Neural cell (in vitro differentiated cells): ENCODE measurements at regions not wholly inside any gene's neighbourhood (a gene's known extent, or its start where the extent isn't known, plus 50 kb on each side); places are given as distances from the start of the nearest gene placed in this dataset.

Source experiments
- H2AFZ ChIP-seq: fragments of 200-600, 300-800 bp; sonication (generic), shearing (Covaris generic); 2 replicates; pipeline ENCODE4 v1.6.0; 2014; ENCODE audit warnings: low read depth, mild to moderate bottlenecking, antibody characterized with exemption, low read length, moderate library complexity
- H3F3A ChIP-seq: fragments of 200-600 bp; shearing (Covaris generic); 2 replicates; pipeline ENCODE4 v1.6.1; 2016; ENCODE audit warnings: mild to moderate bottlenecking, moderate library complexity, mixed read lengths, antibody characterized with exemption, low read length; ENCODE audit not compliant: insufficient read depth, poor library complexity, severe bottlenecking
- H3K27ac ChIP-seq: fragments of 200-600, 300-800 bp; sonication (generic), shearing (Covaris generic); 2 replicates; pipeline ENCODE4 v1.5.1; 2014; ENCODE audit warnings: mild to moderate bottlenecking, low read length, moderate library complexity
- H3K27me3 ChIP-seq: fragments of 300-800, 200-600 bp; sonication (generic), shearing (Covaris generic); 2 replicates; pipeline ENCODE4 v1.6.0; 2014; ENCODE audit warnings: mild to moderate bottlenecking, low read depth, low read length, moderate library complexity; ENCODE audit not compliant: insufficient read depth
- H3K36me3 ChIP-seq: fragments of 300-800, 200-600 bp; sonication (generic), shearing (Covaris generic); 2 replicates; pipeline ENCODE4 v1.5.1; 2014; ENCODE audit warnings: mild to moderate bottlenecking, antibody characterized with exemption, low read length, moderate library complexity; ENCODE audit not compliant: insufficient read depth
- H3K4me2 ChIP-seq: fragments of 300-800, 200-600 bp; sonication (generic), shearing (Covaris generic); 2 replicates; pipeline ENCODE4 v1.6.0; 2014; ENCODE audit warnings: mild to moderate bottlenecking, low read length
- H3K4me3 ChIP-seq: fragments of 300-800, 200-600 bp; sonication (generic), shearing (Covaris generic); 2 replicates; pipeline ENCODE4 v1.5.1; 2014; ENCODE audit warnings: mild to moderate bottlenecking, low read length, moderate library complexity
- H3K79me2 ChIP-seq: fragments of 200-600 bp; shearing (Covaris generic); replicated peaks from 2 replicates; pipeline ENCODE4 v1.6.0; 2014; ENCODE audit warnings: mild to moderate bottlenecking, low read length, moderate library complexity; ENCODE audit not compliant: insufficient read depth
- H3K9ac ChIP-seq: fragments of 300-800, 200-600 bp; sonication (generic), shearing (Covaris generic); 2 replicates; pipeline ENCODE4 v1.6.1; 2016; ENCODE audit warnings: mild to moderate bottlenecking, low read length, mixed read lengths
- H3K9me2 ChIP-seq: fragments of 200-600 bp; shearing (Covaris generic); 2 replicates; pipeline ENCODE4 v1.6.1; 2016; ENCODE audit warnings: mild to moderate bottlenecking, low read length, mixed read lengths; ENCODE audit not compliant: insufficient read depth
- H3K9me3 ChIP-seq: fragments of 200-600, 300-800 bp; sonication (generic), shearing (Covaris generic); 2 replicates; pipeline ENCODE4 v1.6.1; 2016; ENCODE audit warnings: mild to moderate bottlenecking, mixed run types, low read length, moderate library complexity, mixed read lengths
- H4K20me1 ChIP-seq: fragments of 200-600 bp; shearing (Covaris generic); 2 replicates; pipeline ENCODE4 v1.6.1; 2016; ENCODE audit warnings: mild to moderate bottlenecking, mixed run types; ENCODE audit not compliant: insufficient read depth
- EP300 ChIP-seq: fragments of 450-650 bp; conservative IDR thresholded peaks from 2 replicates; pipeline ENCODE4 v1.6.1; 2014; ENCODE audit warnings: antibody characterized with exemption, mild to moderate bottlenecking, moderate library complexity; ENCODE audit not compliant: poor library complexity, severe bottlenecking
- EZH2 ChIP-seq: fragments of 200-600, 300-800 bp; shearing (Covaris generic), sonication (generic); IDR thresholded peaks from 2 replicates; pipeline ENCODE4 v1.6.1; 2014; ENCODE audit warnings: antibody characterized with exemption, low read length, borderline replicate concordance, mild to moderate bottlenecking; ENCODE audit not compliant: insufficient read depth, poor library complexity, severe bottlenecking
- MXI1 ChIP-seq: fragments of 450-650 bp; conservative IDR thresholded peaks from 2 replicates; pipeline ENCODE4 v1.6.1; 2014; ENCODE audit warnings: antibody characterized with exemption, mild to moderate bottlenecking; ENCODE audit not compliant: poor library complexity, severe bottlenecking
- POLR2AphosphoS5 ChIP-seq: IDR thresholded peaks from 2 replicates; pipeline ENCODE4 v1.6.1; 2012
- RAD21 ChIP-seq: fragments of 450-650 bp; conservative IDR thresholded peaks from 2 replicates; pipeline ENCODE4 v1.6.1; 2014; ENCODE audit warnings: antibody characterized with exemption, mild to moderate bottlenecking, moderate library complexity
- SMC3 ChIP-seq: fragments of 450-650 bp; conservative IDR thresholded peaks from 2 replicates; pipeline ENCODE4 v1.6.1; 2014; ENCODE audit warnings: antibody characterized with exemption, mild to moderate bottlenecking, moderate library complexity; ENCODE audit not compliant: poor library complexity
- TAF1 ChIP-seq: IDR thresholded peaks from 2 replicates; pipeline ENCODE4 v1.6.1; 2012; ENCODE audit warnings: low read depth
- TF ChIP-seq, protein P1 (sequence below): IDR thresholded peaks from 2 replicates; pipeline ENCODE4 v1.6.1; 2012; ENCODE audit warnings: borderline replicate concordance
- TF ChIP-seq, protein P2 (sequence below): fragments of 450-650 bp; IDR thresholded peaks from 2 replicates; pipeline ENCODE4 v1.5.1; 2014; ENCODE audit warnings: antibody characterized with exemption, mild to moderate bottlenecking, moderate library complexity; ENCODE audit not compliant: poor library complexity, severe bottlenecking

DNA sequence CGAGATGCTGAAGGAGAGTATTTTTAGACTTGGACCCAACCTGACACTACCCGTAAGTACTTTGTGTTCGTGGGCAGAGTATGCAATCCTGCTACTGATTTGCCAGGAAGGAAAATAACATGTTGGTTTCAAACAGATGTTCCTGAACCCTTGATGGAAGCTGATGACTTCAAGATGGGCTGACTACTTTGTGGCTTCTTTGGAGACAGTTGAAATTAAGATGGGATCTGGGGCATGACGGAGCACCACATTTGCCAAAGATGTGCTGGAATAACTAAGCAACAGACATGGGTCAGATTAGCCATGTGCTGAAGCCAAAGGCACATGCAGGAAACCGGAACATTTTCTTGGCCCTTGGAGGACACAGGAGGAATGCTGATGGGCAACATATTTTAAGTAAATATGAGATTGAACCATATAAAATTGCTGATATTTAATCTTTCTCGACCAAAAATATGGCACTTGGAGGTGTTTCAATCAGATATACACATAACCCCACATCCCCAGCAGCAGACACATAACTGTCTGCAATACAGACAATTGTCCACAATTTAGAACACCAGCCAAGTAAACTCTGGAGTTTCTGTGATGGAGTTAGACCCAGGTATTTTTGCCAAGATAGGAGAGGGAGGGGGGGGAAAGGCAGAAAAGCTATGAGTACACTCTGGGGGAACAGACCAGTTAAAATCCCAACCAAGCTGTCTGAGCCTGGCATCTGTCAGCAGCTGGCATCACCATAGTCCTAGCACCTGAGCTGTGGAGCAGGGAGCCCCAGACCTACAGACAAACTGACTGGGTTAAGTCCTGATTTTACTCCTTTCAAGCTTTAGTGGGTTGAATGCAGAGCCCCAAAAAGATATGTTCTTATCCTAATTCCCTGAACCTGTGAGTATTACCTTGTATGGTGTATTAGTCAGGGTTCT, 329.4 kb upstream of the CDH5 start:
- Histone ChIP-seq H3K27me3 (no peaks in the 10 kb centered on the region), H3K9me2 (no peaks in the 10 kb centered on the region), H3F3A (no peaks in the 10 kb centered on the region), H2AFZ (no peak overlapping the region), H3K4me2 (no peak overlapping the region), H3K9me3 (no peaks in the 10 kb centered on the region), H3K4me3 (no peak overlapping the region), H3K27ac (no peak overlapping the region), H3K9ac (no peak overlapping the region), H3K79me2 (no peaks in the 10 kb centered on the region), H4K20me1 (no peaks in the 10 kb centered on the region), H3K36me3 (no peaks in the 10 kb centered on the region)
- TF ChIP-seq, protein P1, sequence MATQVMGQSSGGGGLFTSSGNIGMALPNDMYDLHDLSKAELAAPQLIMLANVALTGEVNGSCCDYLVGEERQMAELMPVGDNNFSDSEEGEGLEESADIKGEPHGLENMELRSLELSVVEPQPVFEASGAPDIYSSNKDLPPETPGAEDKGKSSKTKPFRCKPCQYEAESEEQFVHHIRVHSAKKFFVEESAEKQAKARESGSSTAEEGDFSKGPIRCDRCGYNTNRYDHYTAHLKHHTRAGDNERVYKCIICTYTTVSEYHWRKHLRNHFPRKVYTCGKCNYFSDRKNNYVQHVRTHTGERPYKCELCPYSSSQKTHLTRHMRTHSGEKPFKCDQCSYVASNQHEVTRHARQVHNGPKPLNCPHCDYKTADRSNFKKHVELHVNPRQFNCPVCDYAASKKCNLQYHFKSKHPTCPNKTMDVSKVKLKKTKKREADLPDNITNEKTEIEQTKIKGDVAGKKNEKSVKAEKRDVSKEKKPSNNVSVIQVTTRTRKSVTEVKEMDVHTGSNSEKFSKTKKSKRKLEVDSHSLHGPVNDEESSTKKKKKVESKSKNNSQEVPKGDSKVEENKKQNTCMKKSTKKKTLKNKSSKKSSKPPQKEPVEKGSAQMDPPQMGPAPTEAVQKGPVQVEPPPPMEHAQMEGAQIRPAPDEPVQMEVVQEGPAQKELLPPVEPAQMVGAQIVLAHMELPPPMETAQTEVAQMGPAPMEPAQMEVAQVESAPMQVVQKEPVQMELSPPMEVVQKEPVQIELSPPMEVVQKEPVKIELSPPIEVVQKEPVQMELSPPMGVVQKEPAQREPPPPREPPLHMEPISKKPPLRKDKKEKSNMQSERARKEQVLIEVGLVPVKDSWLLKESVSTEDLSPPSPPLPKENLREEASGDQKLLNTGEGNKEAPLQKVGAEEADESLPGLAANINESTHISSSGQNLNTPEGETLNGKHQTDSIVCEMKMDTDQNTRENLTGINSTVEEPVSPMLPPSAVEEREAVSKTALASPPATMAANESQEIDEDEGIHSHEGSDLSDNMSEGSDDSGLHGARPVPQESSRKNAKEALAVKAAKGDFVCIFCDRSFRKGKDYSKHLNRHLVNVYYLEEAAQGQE = no peak
- TF ChIP-seq RAD21 = no peak
- no peak for TF ChIP-seq TAF1
- no peak for TF ChIP-seq EZH2
- TF ChIP-seq, protein P2, sequence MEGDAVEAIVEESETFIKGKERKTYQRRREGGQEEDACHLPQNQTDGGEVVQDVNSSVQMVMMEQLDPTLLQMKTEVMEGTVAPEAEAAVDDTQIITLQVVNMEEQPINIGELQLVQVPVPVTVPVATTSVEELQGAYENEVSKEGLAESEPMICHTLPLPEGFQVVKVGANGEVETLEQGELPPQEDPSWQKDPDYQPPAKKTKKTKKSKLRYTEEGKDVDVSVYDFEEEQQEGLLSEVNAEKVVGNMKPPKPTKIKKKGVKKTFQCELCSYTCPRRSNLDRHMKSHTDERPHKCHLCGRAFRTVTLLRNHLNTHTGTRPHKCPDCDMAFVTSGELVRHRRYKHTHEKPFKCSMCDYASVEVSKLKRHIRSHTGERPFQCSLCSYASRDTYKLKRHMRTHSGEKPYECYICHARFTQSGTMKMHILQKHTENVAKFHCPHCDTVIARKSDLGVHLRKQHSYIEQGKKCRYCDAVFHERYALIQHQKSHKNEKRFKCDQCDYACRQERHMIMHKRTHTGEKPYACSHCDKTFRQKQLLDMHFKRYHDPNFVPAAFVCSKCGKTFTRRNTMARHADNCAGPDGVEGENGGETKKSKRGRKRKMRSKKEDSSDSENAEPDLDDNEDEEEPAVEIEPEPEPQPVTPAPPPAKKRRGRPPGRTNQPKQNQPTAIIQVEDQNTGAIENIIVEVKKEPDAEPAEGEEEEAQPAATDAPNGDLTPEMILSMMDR = no peak
- TF ChIP-seq EP300 = no peak
- no peak for TF ChIP-seq POLR2AphosphoS5
- TF ChIP-seq SMC3 = no peak
- no peak for TF ChIP-seq MXI1

DNA sequence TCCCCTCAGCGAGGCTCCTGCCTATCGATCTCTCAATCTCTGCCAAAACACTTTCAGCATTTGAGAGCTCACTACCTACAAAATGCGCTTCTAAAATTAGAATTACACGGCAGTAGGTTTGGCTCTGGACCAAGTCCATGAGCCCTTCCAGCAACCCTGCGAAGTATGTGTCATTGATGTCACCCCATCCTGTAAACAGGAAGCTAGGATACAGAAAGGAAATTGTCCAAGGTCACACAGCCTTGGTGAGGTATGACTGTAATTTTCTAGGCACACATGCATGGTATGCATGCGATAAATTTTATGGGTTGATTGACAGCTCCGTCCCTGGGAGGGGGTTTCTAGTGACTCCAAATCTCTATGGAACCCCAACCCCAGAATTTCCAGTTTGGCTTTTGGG, 330.3 kb upstream of the CDH5 start:
- H3K79me2 ChIP-seq = no peaks in the 10 kb centered on the region
- TF ChIP-seq EP300 = no peak
- TF ChIP-seq POLR2AphosphoS5 = no peak
- TF ChIP-seq TAF1 = no peak
- TF ChIP-seq RAD21 = no peak
- TF ChIP-seq MXI1 = no peak
- no peak for TF ChIP-seq EZH2
- no peak for TF ChIP-seq SMC3
- TF ChIP-seq, protein P2 = no peak
- TF ChIP-seq, protein P1 = no peak
- H2AFZ ChIP-seq = no peak overlapping the region
- H3K27me3 ChIP-seq = no peaks in the 10 kb centered on the region
- no peaks in the 10 kb centered on the region for H3F3A ChIP-seq
- H3K9ac ChIP-seq = no peak overlapping the region
- no peaks in the 10 kb centered on the region for H3K36me3 ChIP-seq
- H3K9me2 ChIP-seq = no peaks in the 10 kb centered on the region
- no peak overlapping the region for H3K4me3 ChIP-seq
- H3K9me3 ChIP-seq = no peaks in the 10 kb centered on the region
- H3K4me2 ChIP-seq = no peak overlapping the region
- no peaks in the 10 kb centered on the region for H4K20me1 ChIP-seq
- H3K27ac ChIP-seq = no peak overlapping the region
